OCI-LY1 (cell line): ENCODE measurements at regions not wholly inside any gene's neighbourhood (a gene's known extent, or its start where the extent isn't known, plus 50 kb on each side); places are given as distances from the start of the nearest gene placed in this dataset.

Experiments
- CTCF ChIP-seq: fragments of 200-600 bp; sonication (generic), shearing (Covaris generic); IDR thresholded peaks from 2 replicates; pipeline ENCODE4 v1.5.1; 2017; ENCODE audit warnings: mild to moderate bottlenecking, antibody characterized with exemption, low read length, moderate library complexity, mixed read lengths
- EZH2 ChIP-seq: fragments of 200-600 bp; sonication (generic), shearing (Covaris generic); IDR thresholded peaks from 2 replicates; pipeline ENCODE4 v1.8.0; 2017; ENCODE audit warnings: borderline replicate concordance, mixed run types, mild to moderate bottlenecking, antibody characterized with exemption, low read length, moderate library complexity, mixed read lengths

DNA sequence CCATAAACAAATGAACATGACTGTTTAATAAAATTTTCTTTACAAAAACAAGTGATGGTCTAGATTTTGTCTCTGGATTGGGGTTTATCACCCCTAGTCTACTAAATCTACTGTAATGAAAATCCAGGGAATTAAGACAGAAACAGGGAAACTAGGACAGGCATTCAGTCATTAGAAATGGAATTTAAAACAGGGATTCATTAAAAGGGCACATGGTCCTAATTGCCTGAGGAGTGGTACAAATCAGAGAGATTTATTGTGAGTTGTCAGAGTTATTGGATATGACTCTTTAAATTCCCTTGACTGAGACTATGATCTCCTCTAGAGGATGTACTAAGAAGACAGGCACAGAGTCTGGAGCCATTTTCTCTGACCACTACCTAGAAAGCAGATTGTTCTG lies 670.9 kb upstream of the GCFC2 start:
- TF ChIP-seq CTCF, result no peak
- no peak for TF ChIP-seq EZH2
